Gastroesophageal sphincter (tissue), 3 donors: ENCODE measurements at regions not wholly inside any gene's neighbourhood (a gene's known extent, or its start where the extent isn't known, plus 50 kb on each side); places are given as distances from the start of the nearest gene placed in this dataset.

ENCODE experiments used
- POLR2A ChIP-seq, 2 donors: fragments of 450-650 bp; IDR thresholded peaks; one replicate each; pipeline ENCODE4 v1.6.1; 2017; ENCODE audit warnings: antibody characterized with exemption in 2 of 2, mild to moderate bottlenecking in 2 of 2, moderate library complexity in 1 of 2
- TF ChIP-seq, protein P1 (sequence below), 4 experiments: fragments of 200-600 bp in 2 of 4; fragments of 450-650 bp in 2 of 4; sonication (generic) in 1 of 4; IDR thresholded peaks; one replicate each; pipeline ENCODE4 v1.5.1; 2017 to 2019; ENCODE audit warnings: antibody characterized with exemption in 4 of 4, mild to moderate bottlenecking in 2 of 4, moderate library complexity in 2 of 4

DNA sequence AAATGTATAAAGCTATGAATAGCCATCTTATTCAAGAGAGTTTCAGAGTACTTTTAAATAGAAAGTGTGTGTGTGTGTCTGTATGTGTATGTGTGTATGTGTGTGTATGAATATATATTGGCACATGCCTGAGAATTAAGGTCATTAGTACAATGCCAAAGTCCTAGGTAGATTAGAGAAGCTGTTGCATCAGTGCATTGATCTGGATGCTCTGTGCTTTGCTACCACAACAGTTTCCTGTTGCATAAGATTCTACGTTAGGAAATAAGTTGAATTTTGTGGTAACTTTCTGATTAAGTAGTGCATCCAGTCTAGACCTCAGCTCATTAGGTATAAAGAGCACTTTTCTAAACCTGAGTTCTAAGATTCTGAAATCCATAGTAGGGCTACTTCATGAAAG is 1102.8 kb upstream of the KLHL29 start:
- TF ChIP-seq, protein P1, sequence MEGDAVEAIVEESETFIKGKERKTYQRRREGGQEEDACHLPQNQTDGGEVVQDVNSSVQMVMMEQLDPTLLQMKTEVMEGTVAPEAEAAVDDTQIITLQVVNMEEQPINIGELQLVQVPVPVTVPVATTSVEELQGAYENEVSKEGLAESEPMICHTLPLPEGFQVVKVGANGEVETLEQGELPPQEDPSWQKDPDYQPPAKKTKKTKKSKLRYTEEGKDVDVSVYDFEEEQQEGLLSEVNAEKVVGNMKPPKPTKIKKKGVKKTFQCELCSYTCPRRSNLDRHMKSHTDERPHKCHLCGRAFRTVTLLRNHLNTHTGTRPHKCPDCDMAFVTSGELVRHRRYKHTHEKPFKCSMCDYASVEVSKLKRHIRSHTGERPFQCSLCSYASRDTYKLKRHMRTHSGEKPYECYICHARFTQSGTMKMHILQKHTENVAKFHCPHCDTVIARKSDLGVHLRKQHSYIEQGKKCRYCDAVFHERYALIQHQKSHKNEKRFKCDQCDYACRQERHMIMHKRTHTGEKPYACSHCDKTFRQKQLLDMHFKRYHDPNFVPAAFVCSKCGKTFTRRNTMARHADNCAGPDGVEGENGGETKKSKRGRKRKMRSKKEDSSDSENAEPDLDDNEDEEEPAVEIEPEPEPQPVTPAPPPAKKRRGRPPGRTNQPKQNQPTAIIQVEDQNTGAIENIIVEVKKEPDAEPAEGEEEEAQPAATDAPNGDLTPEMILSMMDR (IDR thresholded peaks at IDR 0.05), result no peak
- TF ChIP-seq POLR2A (IDR thresholded peaks at IDR 0.05), result no peak
